Liver (tissue), 8 donors: ENCODE measurements at regions not wholly inside any gene's neighbourhood (a gene's known extent, or its start where the extent isn't known, plus 50 kb on each side); places are given as distances from the start of the nearest gene placed in this dataset.

ENCODE experiments used
- DNase-seq: peaks from one replicate; pipeline ENCODE4 v3.0.0-alpha.2; 2017; ENCODE audit warnings: low spot score
- H3K27ac ChIP-seq, 2 donors: one replicate each; pipeline ENCODE4 v1.7.0; 2013; ENCODE audit warnings: inconsistent platforms in 2 of 2, low read length in 2 of 2, control low read depth in 1 of 2, low read depth in 1 of 2, mild to moderate bottlenecking in 1 of 2
- H3K27me3 ChIP-seq, 4 donors: one replicate each; pipeline versions ENCODE4 v1.6.1 to v1.7.0; 2013; ENCODE audit warnings: low read length in 3 of 4, inconsistent platforms in 1 of 4, mild to moderate bottlenecking in 1 of 4, moderate library complexity in 1 of 4; ENCODE audit not compliant: control insufficient read depth in 4 of 4, insufficient read depth in 4 of 4
- H3K36me3 ChIP-seq, 4 donors: one replicate each; pipeline versions ENCODE4 v1.6.1 to v1.7.0; 2013; ENCODE audit warnings: low read length in 3 of 4, mild to moderate bottlenecking in 3 of 4, low read depth in 1 of 4, moderate library complexity in 1 of 4; ENCODE audit not compliant: control insufficient read depth in 4 of 4, insufficient read depth in 3 of 4
- H3K4me1 ChIP-seq, 4 donors: one replicate each; pipeline versions ENCODE4 v1.6.1 to v1.7.0; 2013; ENCODE audit warnings: low read length in 3 of 4, mild to moderate bottlenecking in 3 of 4, moderate library complexity in 1 of 4; ENCODE audit not compliant: control insufficient read depth in 4 of 4, insufficient read depth in 4 of 4
- H3K4me3 ChIP-seq, 3 donors: one replicate each; pipeline versions ENCODE4 v1.6.1 to v1.7.0; 2013; ENCODE audit warnings: low read length in 3 of 3, control low read depth in 1 of 3, low read depth in 1 of 3, mild to moderate bottlenecking in 1 of 3
- H3K9ac ChIP-seq, 2 donors: one replicate each; pipeline ENCODE4 v1.7.0; 2013; ENCODE audit warnings: low read length in 2 of 2, mild to moderate bottlenecking in 2 of 2, moderate library complexity in 2 of 2, control low read depth in 1 of 2, low read depth in 1 of 2
- H3K9me3 ChIP-seq, 4 donors: one replicate each; pipeline versions ENCODE4 v1.6.1 to v1.7.0; 2013; ENCODE audit warnings: low read length in 3 of 4; ENCODE audit not compliant: control insufficient read depth in 4 of 4
- ATF3 ChIP-seq: IDR thresholded peaks from 2 replicates; pipeline ENCODE4 v1.6.1; 2016; ENCODE audit warnings: antibody characterized with exemption
- EGR1 ChIP-seq, 2 donors: IDR thresholded peaks; 2 replicates each; pipeline ENCODE4 v1.6.1; 2016 to 2018; ENCODE audit warnings: antibody characterized with exemption in 2 of 2, low read depth in 2 of 2
- FOXA1 ChIP-seq: IDR thresholded peaks from 2 replicates; pipeline ENCODE4 v1.6.1; 2016; ENCODE audit warnings: antibody characterized with exemption
- FOXA2 ChIP-seq: IDR thresholded peaks from 2 replicates; pipeline ENCODE4 v1.6.1; 2016; ENCODE audit warnings: antibody characterized with exemption
- GABPA ChIP-seq, 2 donors: IDR thresholded peaks in 1 of 2; conservative IDR thresholded peaks in 1 of 2; 2 replicates each; pipeline ENCODE4 v1.6.1; 2016; ENCODE audit warnings: antibody characterized with exemption in 2 of 2, mild to moderate bottlenecking in 1 of 2, moderate library complexity in 1 of 2
- HNF4A ChIP-seq, 2 donors: conservative IDR thresholded peaks; 2 replicates each; pipeline ENCODE4 v1.6.1; 2016; ENCODE audit warnings: antibody characterized with exemption in 2 of 2, mild to moderate bottlenecking in 2 of 2
- HNF4G ChIP-seq: IDR thresholded peaks from 2 replicates; pipeline ENCODE4 v1.6.1; 2016; ENCODE audit warnings: antibody characterized with exemption
- JUND ChIP-seq, 2 donors: IDR thresholded peaks; 2 replicates each; pipeline ENCODE4 v1.6.1; 2016; ENCODE audit warnings: antibody characterized with exemption in 2 of 2
- MAX ChIP-seq: IDR thresholded peaks from 2 replicates; pipeline ENCODE4 v1.6.1; 2016; ENCODE audit warnings: antibody characterized with exemption
- NR2F2 ChIP-seq: IDR thresholded peaks from 2 replicates; pipeline ENCODE4 v1.6.1; 2016; ENCODE audit warnings: antibody characterized with exemption
- RAD21 ChIP-seq, 2 donors: IDR thresholded peaks; 2 replicates each; pipeline ENCODE4 v1.6.1; 2016; ENCODE audit warnings: antibody characterized with exemption in 2 of 2, mild to moderate bottlenecking in 2 of 2
- RXRA ChIP-seq, 2 donors: IDR thresholded peaks; 2 replicates each; pipeline ENCODE4 v1.6.1; 2017 to 2018; ENCODE audit warnings: antibody characterized with exemption in 2 of 2, mild to moderate bottlenecking in 1 of 2
- SP1 ChIP-seq: IDR thresholded peaks from 2 replicates; pipeline ENCODE4 v1.6.1; 2018; ENCODE audit warnings: antibody characterized with exemption, mild to moderate bottlenecking
- TAF1 ChIP-seq: conservative IDR thresholded peaks from 2 replicates; pipeline ENCODE4 v1.6.1; 2016; ENCODE audit warnings: antibody characterized with exemption, mild to moderate bottlenecking
- YY1 ChIP-seq: IDR thresholded peaks from 2 replicates; pipeline ENCODE4 v1.6.1; 2016; ENCODE audit warnings: antibody characterized with exemption, mild to moderate bottlenecking
- WGBS: extraction: QIAGEN DNeasy Blood & Tissue Kit; methylation state at CpG from one replicate; pipeline ENCODE4 v1.1.7; 2013; 5-methylcytosine and 5-hydroxymethylcytosine counted together
- TF ChIP-seq, protein P1 (sequence below): IDR thresholded peaks from 2 replicates; pipeline ENCODE4 v1.6.1; 2016; ENCODE audit warnings: antibody characterized with exemption
- TF ChIP-seq, protein P2 (sequence below): IDR thresholded peaks from 2 replicates; pipeline ENCODE4 v1.6.1; 2016; ENCODE audit warnings: antibody characterized with exemption, mild to moderate bottlenecking
- TF ChIP-seq, protein P3 (sequence below): fragments of 150-350 bp; IDR thresholded peaks from 2 replicates; pipeline ENCODE4 v1.5.1; 2017; ENCODE audit warnings: improper control_type of control experiment, low read depth, low read length; ENCODE audit not compliant: missing input control
- donor health status: healthy.
- donor health status: healthy.
- donor health status: healthy.
- donor health status: healthy.
- donor health status: healthy.

DNA sequence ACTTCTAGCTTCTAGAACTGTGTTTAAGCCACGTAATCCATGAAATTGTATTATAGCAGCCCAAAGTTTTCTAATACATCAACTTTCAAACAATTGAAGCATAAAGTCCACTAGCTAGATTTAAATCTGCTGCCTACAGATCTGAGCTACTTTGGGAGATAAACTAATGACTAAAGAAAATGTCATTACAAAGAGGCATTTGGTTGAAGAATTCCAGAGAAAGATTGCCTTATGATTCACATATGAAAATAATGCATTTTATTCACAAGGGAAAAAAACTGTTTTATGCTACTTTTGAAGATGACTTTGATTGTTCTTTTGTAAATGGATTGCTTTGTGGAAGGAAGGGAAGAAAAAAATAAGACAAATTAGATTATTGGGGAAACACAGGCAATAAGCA is 124.1 kb upstream of the SLIT2 start:
- H3K27ac ChIP-seq, result no peak overlapping the region
- H3K9me3 ChIP-seq, result no peaks in the 10 kb centered on the region
- no peaks in the 10 kb centered on the region for H3K4me1 ChIP-seq
- no peak overlapping the region for H3K4me3 ChIP-seq
- H3K27me3 ChIP-seq, result no peaks in the 10 kb centered on the region
- 80% methylated on average over 1 of the region's 1 CpG for WGBS
- TF ChIP-seq, protein P1, sequence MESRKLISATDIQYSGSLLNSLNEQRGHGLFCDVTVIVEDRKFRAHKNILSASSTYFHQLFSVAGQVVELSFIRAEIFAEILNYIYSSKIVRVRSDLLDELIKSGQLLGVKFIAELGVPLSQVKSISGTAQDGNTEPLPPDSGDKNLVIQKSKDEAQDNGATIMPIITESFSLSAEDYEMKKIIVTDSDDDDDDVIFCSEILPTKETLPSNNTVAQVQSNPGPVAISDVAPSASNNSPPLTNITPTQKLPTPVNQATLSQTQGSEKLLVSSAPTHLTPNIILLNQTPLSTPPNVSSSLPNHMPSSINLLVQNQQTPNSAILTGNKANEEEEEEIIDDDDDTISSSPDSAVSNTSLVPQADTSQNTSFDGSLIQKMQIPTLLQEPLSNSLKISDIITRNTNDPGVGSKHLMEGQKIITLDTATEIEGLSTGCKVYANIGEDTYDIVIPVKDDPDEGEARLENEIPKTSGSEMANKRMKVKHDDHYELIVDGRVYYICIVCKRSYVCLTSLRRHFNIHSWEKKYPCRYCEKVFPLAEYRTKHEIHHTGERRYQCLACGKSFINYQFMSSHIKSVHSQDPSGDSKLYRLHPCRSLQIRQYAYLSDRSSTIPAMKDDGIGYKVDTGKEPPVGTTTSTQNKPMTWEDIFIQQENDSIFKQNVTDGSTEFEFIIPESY, result no peak
- TF ChIP-seq YY1, result no peak
- TF ChIP-seq, protein P2, sequence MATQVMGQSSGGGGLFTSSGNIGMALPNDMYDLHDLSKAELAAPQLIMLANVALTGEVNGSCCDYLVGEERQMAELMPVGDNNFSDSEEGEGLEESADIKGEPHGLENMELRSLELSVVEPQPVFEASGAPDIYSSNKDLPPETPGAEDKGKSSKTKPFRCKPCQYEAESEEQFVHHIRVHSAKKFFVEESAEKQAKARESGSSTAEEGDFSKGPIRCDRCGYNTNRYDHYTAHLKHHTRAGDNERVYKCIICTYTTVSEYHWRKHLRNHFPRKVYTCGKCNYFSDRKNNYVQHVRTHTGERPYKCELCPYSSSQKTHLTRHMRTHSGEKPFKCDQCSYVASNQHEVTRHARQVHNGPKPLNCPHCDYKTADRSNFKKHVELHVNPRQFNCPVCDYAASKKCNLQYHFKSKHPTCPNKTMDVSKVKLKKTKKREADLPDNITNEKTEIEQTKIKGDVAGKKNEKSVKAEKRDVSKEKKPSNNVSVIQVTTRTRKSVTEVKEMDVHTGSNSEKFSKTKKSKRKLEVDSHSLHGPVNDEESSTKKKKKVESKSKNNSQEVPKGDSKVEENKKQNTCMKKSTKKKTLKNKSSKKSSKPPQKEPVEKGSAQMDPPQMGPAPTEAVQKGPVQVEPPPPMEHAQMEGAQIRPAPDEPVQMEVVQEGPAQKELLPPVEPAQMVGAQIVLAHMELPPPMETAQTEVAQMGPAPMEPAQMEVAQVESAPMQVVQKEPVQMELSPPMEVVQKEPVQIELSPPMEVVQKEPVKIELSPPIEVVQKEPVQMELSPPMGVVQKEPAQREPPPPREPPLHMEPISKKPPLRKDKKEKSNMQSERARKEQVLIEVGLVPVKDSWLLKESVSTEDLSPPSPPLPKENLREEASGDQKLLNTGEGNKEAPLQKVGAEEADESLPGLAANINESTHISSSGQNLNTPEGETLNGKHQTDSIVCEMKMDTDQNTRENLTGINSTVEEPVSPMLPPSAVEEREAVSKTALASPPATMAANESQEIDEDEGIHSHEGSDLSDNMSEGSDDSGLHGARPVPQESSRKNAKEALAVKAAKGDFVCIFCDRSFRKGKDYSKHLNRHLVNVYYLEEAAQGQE, result no peak
- TF ChIP-seq RXRA (IDR thresholded peaks at IDR 0.05), result no peak
- no peak for TF ChIP-seq ATF3
- no peak for TF ChIP-seq NR2F2
- TF ChIP-seq HNF4G, result no peak
- TF ChIP-seq EGR1 (IDR thresholded peaks at IDR 0.05; ENCODE audit: low read depth in 2 of 2), result no peak
- TF ChIP-seq TAF1, result no peak
- no peak for TF ChIP-seq FOXA2
- TF ChIP-seq SP1, result no peak
- no peak for TF ChIP-seq FOXA1
- no peak for TF ChIP-seq RAD21 (IDR thresholded peaks at IDR 0.05)
- no peak for TF ChIP-seq MAX
- TF ChIP-seq GABPA (IDR thresholded peaks at IDR 0.05 in 1 of 2, conservative IDR thresholded peaks at IDR 0.05 in 1 of 2), result no peak
- TF ChIP-seq, protein P3, sequence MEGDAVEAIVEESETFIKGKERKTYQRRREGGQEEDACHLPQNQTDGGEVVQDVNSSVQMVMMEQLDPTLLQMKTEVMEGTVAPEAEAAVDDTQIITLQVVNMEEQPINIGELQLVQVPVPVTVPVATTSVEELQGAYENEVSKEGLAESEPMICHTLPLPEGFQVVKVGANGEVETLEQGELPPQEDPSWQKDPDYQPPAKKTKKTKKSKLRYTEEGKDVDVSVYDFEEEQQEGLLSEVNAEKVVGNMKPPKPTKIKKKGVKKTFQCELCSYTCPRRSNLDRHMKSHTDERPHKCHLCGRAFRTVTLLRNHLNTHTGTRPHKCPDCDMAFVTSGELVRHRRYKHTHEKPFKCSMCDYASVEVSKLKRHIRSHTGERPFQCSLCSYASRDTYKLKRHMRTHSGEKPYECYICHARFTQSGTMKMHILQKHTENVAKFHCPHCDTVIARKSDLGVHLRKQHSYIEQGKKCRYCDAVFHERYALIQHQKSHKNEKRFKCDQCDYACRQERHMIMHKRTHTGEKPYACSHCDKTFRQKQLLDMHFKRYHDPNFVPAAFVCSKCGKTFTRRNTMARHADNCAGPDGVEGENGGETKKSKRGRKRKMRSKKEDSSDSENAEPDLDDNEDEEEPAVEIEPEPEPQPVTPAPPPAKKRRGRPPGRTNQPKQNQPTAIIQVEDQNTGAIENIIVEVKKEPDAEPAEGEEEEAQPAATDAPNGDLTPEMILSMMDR, result no peak
- TF ChIP-seq HNF4A (conservative IDR thresholded peaks at IDR 0.05), result no peak
- no peak for TF ChIP-seq JUND (IDR thresholded peaks at IDR 0.05)
- no peak overlapping the region for H3K9ac ChIP-seq
- DNase-seq, result no peak
- H3K36me3 ChIP-seq, result no peaks in the 10 kb centered on the region

- DNase-seq, result no peak
- H3K9ac ChIP-seq, result no peak overlapping the region
- no peaks in the 10 kb centered on the region for H3K9me3 ChIP-seq
- no peaks in the 10 kb centered on the region for H3K27me3 ChIP-seq
- H3K4me3 ChIP-seq, result no peak overlapping the region
- no peak overlapping the region for H3K27ac ChIP-seq
- H3K36me3 ChIP-seq, result no peaks in the 10 kb centered on the region
- no peaks in the 10 kb centered on the region for H3K4me1 ChIP-seq
- WGBS, result 79% methylated on average over 1 of the region's 1 CpG
- TF ChIP-seq NR2F2, result no peak
- TF ChIP-seq MAX, result no peak
- no peak for TF ChIP-seq ATF3
- TF ChIP-seq GABPA (IDR thresholded peaks at IDR 0.05 in 1 of 2, conservative IDR thresholded peaks at IDR 0.05 in 1 of 2), result no peak
- TF ChIP-seq, protein P3, result no peak
- TF ChIP-seq HNF4A (conservative IDR thresholded peaks at IDR 0.05), result no peak
- TF ChIP-seq, protein P1, result no peak
- no peak for TF ChIP-seq TAF1
- TF ChIP-seq HNF4G, result no peak
- no peak for TF ChIP-seq RAD21 (IDR thresholded peaks at IDR 0.05)
- no peak for TF ChIP-seq FOXA2
Measured at GRCh38 chr4:20126906-20127305, 124.8 kb upstream of the SLIT2 start.
